OCI-LY1 (cell line): ENCODE measurements at regions not wholly inside any gene's neighbourhood (a gene's known extent, or its start where the extent isn't known, plus 50 kb on each side); places are given as distances from the start of the nearest gene placed in this dataset.

Source experiments
- H2AFZ ChIP-seq: fragments of 200-600 bp; sonication (generic), shearing (Covaris generic); 2 replicates; pipeline ENCODE4 v1.6.0; 2014; ENCODE audit warnings: antibody characterized with exemption, mild to moderate bottlenecking, low read length
- H3F3A ChIP-seq: fragments of 200-600 bp; sonication (generic), shearing (Covaris generic); 2 replicates; pipeline ENCODE4 v1.6.0; 2014; ENCODE audit warnings: mild to moderate bottlenecking, antibody characterized with exemption, low read length, moderate library complexity; ENCODE audit not compliant: insufficient read depth
- H3K27ac ChIP-seq: fragments of 200-600 bp; sonication (generic); 2 replicates; pipeline ENCODE4 v1.5.1; 2014; ENCODE audit warnings: low read length, mixed run types, mild to moderate bottlenecking, low read depth; ENCODE audit not compliant: poor library complexity, severe bottlenecking
- H3K27me3 ChIP-seq: fragments of 200-600 bp; sonication (generic); 2 replicates; pipeline ENCODE4 v1.6.0; 2014; ENCODE audit warnings: antibody characterized with exemption, mild to moderate bottlenecking, low read length, moderate library complexity; ENCODE audit not compliant: insufficient read depth
- H3K36me3 ChIP-seq: fragments of 200-600 bp; sonication (generic); 2 replicates; pipeline ENCODE4 v1.6.1; 2014; ENCODE audit warnings: mild to moderate bottlenecking, antibody characterized with exemption, low read length, moderate library complexity, mixed read lengths; ENCODE audit not compliant: insufficient read depth
- H3K4me1 ChIP-seq: fragments of 200-600 bp; sonication (generic); 2 replicates; pipeline ENCODE4 v1.5.1; 2014; ENCODE audit warnings: mild to moderate bottlenecking, low read length, moderate library complexity; ENCODE audit not compliant: insufficient read depth, severe bottlenecking
- H3K4me2 ChIP-seq: fragments of 200-600 bp; sonication (generic), shearing (Covaris generic); 2 replicates; pipeline ENCODE4 v1.6.1; 2014; ENCODE audit warnings: low read length
- H3K4me3 ChIP-seq: fragments of 200-600 bp; sonication (generic); 2 replicates; pipeline ENCODE4 v1.5.1; 2014; ENCODE audit warnings: low read length, low read depth, mild to moderate bottlenecking, mixed read lengths; ENCODE audit not compliant: poor library complexity, severe bottlenecking
- H3K79me2 ChIP-seq: fragments of 200-600 bp; shearing (Covaris generic); 2 replicates; pipeline ENCODE4 v1.6.1; 2016; ENCODE audit warnings: mixed run types, low read length, mixed read lengths; ENCODE audit not compliant: insufficient read depth
- H3K9ac ChIP-seq: fragments of 200-600 bp; sonication (generic), shearing (Covaris generic); 2 replicates; pipeline ENCODE4 v1.6.1; 2014; ENCODE audit warnings: mild to moderate bottlenecking, low read length, mixed read lengths
- H3K9me2 ChIP-seq: fragments of 200-600 bp; sonication (generic), shearing (Covaris generic); 2 replicates; pipeline ENCODE4 v1.6.1; 2014; ENCODE audit warnings: low read depth, mild to moderate bottlenecking, low read length, mixed read lengths
- H3K9me3 ChIP-seq: fragments of 200-600 bp; shearing (Covaris generic); 2 replicates; pipeline ENCODE4 v1.6.1; 2014; ENCODE audit warnings: low read length, mixed read lengths
- H4K20me1 ChIP-seq: fragments of 200-600 bp; sonication (generic), shearing (Covaris generic); 2 replicates; pipeline ENCODE4 v1.6.0; 2016; ENCODE audit warnings: mild to moderate bottlenecking, low read length; ENCODE audit not compliant: insufficient read depth
- EZH2 ChIP-seq: fragments of 200-600 bp; sonication (generic), shearing (Covaris generic); IDR thresholded peaks from 2 replicates; pipeline ENCODE4 v1.8.0; 2017; ENCODE audit warnings: borderline replicate concordance, mixed run types, mild to moderate bottlenecking, antibody characterized with exemption, low read length, moderate library complexity, mixed read lengths
- TF ChIP-seq, protein P1 (sequence below): fragments of 200-600 bp; sonication (generic), shearing (Covaris generic); IDR thresholded peaks from 2 replicates; pipeline ENCODE4 v1.5.1; 2017; ENCODE audit warnings: mild to moderate bottlenecking, antibody characterized with exemption, low read length, moderate library complexity, mixed read lengths

GRCh38 chr14:66101662-66102061 lies 384.5 kb upstream of the CCDC196 start:
- no peaks in the 10 kb centered on the region for H3F3A ChIP-seq
- no peak overlapping the region for H3K27ac ChIP-seq
- no peak overlapping the region for H3K4me3 ChIP-seq
- no peaks in the 10 kb centered on the region for H3K9me2 ChIP-seq
- no peak overlapping the region for H2AFZ ChIP-seq
- no peaks in the 10 kb centered on the region for H3K36me3 ChIP-seq
- no peak for TF ChIP-seq EZH2
- TF ChIP-seq, protein P1, sequence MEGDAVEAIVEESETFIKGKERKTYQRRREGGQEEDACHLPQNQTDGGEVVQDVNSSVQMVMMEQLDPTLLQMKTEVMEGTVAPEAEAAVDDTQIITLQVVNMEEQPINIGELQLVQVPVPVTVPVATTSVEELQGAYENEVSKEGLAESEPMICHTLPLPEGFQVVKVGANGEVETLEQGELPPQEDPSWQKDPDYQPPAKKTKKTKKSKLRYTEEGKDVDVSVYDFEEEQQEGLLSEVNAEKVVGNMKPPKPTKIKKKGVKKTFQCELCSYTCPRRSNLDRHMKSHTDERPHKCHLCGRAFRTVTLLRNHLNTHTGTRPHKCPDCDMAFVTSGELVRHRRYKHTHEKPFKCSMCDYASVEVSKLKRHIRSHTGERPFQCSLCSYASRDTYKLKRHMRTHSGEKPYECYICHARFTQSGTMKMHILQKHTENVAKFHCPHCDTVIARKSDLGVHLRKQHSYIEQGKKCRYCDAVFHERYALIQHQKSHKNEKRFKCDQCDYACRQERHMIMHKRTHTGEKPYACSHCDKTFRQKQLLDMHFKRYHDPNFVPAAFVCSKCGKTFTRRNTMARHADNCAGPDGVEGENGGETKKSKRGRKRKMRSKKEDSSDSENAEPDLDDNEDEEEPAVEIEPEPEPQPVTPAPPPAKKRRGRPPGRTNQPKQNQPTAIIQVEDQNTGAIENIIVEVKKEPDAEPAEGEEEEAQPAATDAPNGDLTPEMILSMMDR = no peak
- H3K9ac ChIP-seq = no peak overlapping the region
- no peaks in the 10 kb centered on the region for H3K9me3 ChIP-seq
- no peaks in the 10 kb centered on the region for H4K20me1 ChIP-seq
- H3K27me3 ChIP-seq = no peaks in the 10 kb centered on the region
- H3K4me2 ChIP-seq = no peak overlapping the region
- H3K79me2 ChIP-seq = no peaks in the 10 kb centered on the region
- no peaks in the 10 kb centered on the region for H3K4me1 ChIP-seq

- Histone ChIP-seq H3K9me3 (no peaks in the 10 kb centered on the region), H3F3A (no peaks in the 10 kb centered on the region), H2AFZ (no peak overlapping the region), H3K9me2 (no peaks in the 10 kb centered on the region), H3K27me3 (0 out of 2 replicates have a peak, but pooled peaks cover 3% of the 10 kb centered on the region), H3K4me3 (no peak overlapping the region), H3K79me2 (no peaks in the 10 kb centered on the region), H3K4me2 (no peak overlapping the region), H3K27ac (no peak overlapping the region), H4K20me1 (no peaks in the 10 kb centered on the region), H3K36me3 (no peaks in the 10 kb centered on the region), H3K4me1 (no peaks in the 10 kb centered on the region), H3K9ac (no peak overlapping the region)
- TF ChIP-seq, protein P1 = no peak
- no peak for TF ChIP-seq EZH2
Measured at GRCh38 chr14:66104486-66104885, 381.7 kb upstream of the CCDC196 start.

GRCh38 chr14:66105815-66106214 lies 380.4 kb upstream of the CCDC196 start:
- H3F3A ChIP-seq = no peaks in the 10 kb centered on the region
- no peaks in the 10 kb centered on the region for H3K9me3 ChIP-seq
- TF ChIP-seq, protein P1 = no peak
- TF ChIP-seq EZH2 = no peak
- H3K36me3 ChIP-seq = no peaks in the 10 kb centered on the region
- no peak overlapping the region for H3K4me3 ChIP-seq
- H4K20me1 ChIP-seq = no peaks in the 10 kb centered on the region
- H3K9me2 ChIP-seq = no peaks in the 10 kb centered on the region
- H3K4me2 ChIP-seq = no peak overlapping the region
- H3K27ac ChIP-seq = no peak overlapping the region
- H3K79me2 ChIP-seq = no peaks in the 10 kb centered on the region
- H3K27me3 ChIP-seq = 0 out of 2 replicates have a peak, but pooled peaks cover 3% of the 10 kb centered on the region
- H3K9ac ChIP-seq = no peak overlapping the region
- no peak overlapping the region for H2AFZ ChIP-seq
- no peaks in the 10 kb centered on the region for H3K4me1 ChIP-seq
